DND-41 (cell line): ENCODE measurements at regions not wholly inside any gene's neighbourhood (a gene's known extent, or its start where the extent isn't known, plus 50 kb on each side); places are given as distances from the start of the nearest gene placed in this dataset.

ENCODE experiments used
- ATAC-seq: fragments of 200-7000 bp; cut with Tn5 transposase; 3 replicates; pipeline ENCODE4 v1.9.1; 2021; ENCODE audit warnings: low read depth; ENCODE audit not compliant: insufficient read depth
- DNase-seq: peaks from one replicate; pipeline ENCODE4 v3.0.0-alpha.2; 2020
- H2AFZ ChIP-seq: 2 replicates; pipeline ENCODE4 v1.6.0; 2012; ENCODE audit warnings: low read depth, low read length
- H3K27ac ChIP-seq: 2 replicates; pipeline ENCODE4 v1.5.1; 2012; ENCODE audit warnings: low read length, inconsistent platforms
- H3K27me3 ChIP-seq: fragments of 200-600 bp; sonication (generic); 2 replicates; pipeline ENCODE4 v1.6.0; 2012; ENCODE audit warnings: low read length, mild to moderate bottlenecking, inconsistent platforms; ENCODE audit not compliant: insufficient read depth, poor library complexity
- H3K36me3 ChIP-seq: 2 replicates; pipeline ENCODE4 v1.5.1; 2012; ENCODE audit warnings: low read length, inconsistent platforms; ENCODE audit not compliant: insufficient read depth
- H3K4me1 ChIP-seq: 2 replicates; pipeline ENCODE4 v1.5.1; 2012; ENCODE audit warnings: mild to moderate bottlenecking, low read length; ENCODE audit not compliant: insufficient read depth
- H3K4me2 ChIP-seq: 2 replicates; pipeline ENCODE4 v1.6.0; 2012; ENCODE audit warnings: mild to moderate bottlenecking, moderate library complexity, low read length, inconsistent platforms; ENCODE audit not compliant: insufficient read depth
- H3K4me3 ChIP-seq, 2 experiments: fragments of 200-600 bp in 1 of 2; shearing (Covaris generic) in 1 of 2; 2 replicates each; pipeline ENCODE4 v1.5.1; 2012 to 2016; ENCODE audit warnings: inconsistent platforms in 2 of 2, low read length in 2 of 2, mild to moderate bottlenecking in 2 of 2, low read depth in 1 of 2, moderate library complexity in 1 of 2
- H3K79me2 ChIP-seq: 2 replicates; pipeline ENCODE4 v1.6.0; 2012; ENCODE audit warnings: low read length, inconsistent platforms; ENCODE audit not compliant: insufficient read depth
- H3K9ac ChIP-seq: 2 replicates; pipeline ENCODE4 v1.6.0; 2012; ENCODE audit warnings: low read depth, mild to moderate bottlenecking, inconsistent platforms, low read length, moderate library complexity
- H3K9me3 ChIP-seq: 2 replicates; pipeline ENCODE4 v1.5.1; 2012; ENCODE audit warnings: low read length, moderate library complexity, mild to moderate bottlenecking, inconsistent platforms; ENCODE audit not compliant: insufficient read depth, severe bottlenecking
- H4K20me1 ChIP-seq: 2 replicates; pipeline ENCODE4 v1.6.0; 2012; ENCODE audit warnings: low read length; ENCODE audit not compliant: insufficient read depth
- EZH2 ChIP-seq: IDR thresholded peaks from 3 replicates; pipeline ENCODE4 v1.6.1; 2012; ENCODE audit warnings: borderline replicate concordance, low read depth, mild to moderate bottlenecking, moderate library complexity, low read length, inconsistent platforms; ENCODE audit not compliant: severe bottlenecking
- TF ChIP-seq, protein P1 (sequence below): IDR thresholded peaks from 2 replicates; pipeline ENCODE4 v1.5.1; 2012; ENCODE audit warnings: borderline replicate concordance, low read length, moderate library complexity, mild to moderate bottlenecking; ENCODE audit not compliant: poor library complexity, severe bottlenecking; ENCODE audit errors: extremely low read depth

DNA sequence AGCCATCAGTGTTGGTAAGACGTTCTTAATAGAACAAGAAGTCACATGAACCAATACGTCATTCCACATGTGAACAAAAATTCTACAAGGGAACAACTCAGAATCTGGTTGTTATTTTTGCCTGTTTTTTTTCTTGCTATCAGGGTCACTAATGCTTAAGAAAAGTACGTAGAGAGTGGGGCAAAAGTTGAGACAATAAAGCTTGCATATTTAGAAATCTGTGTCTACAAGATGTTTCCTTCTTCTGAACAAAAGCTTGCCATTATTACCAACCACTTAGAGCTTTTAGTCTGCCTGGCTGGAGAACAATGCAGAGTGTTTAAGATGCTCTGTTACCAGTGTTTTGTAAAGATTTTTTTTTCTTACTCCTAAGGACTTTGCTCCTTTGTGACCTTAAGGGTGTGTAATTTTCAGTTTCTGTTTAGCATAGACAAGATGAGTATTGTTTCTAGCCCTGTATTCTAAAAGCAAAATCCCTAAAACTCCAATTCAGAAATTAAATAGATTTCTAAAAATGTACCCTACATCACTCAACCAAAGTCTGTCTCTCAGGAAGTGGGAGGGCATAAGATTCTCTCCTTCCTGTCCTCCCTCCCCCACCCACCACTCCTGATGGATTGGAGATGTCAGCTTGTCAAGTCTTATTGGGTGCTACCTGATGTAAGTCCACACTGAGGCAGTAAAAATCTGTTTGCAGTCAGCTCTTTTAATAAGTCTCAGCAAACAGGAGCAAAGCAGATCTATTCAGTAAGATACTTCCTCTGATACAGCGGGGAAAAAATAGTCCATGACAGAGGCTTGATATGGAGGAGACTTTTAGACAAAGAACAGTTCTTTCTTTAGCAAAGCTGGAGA is 267.6 kb downstream of the GRIN2B start:
- no peak overlapping the region for H3K4me2 ChIP-seq
- no peaks in the 10 kb centered on the region for H4K20me1 ChIP-seq

DNA sequence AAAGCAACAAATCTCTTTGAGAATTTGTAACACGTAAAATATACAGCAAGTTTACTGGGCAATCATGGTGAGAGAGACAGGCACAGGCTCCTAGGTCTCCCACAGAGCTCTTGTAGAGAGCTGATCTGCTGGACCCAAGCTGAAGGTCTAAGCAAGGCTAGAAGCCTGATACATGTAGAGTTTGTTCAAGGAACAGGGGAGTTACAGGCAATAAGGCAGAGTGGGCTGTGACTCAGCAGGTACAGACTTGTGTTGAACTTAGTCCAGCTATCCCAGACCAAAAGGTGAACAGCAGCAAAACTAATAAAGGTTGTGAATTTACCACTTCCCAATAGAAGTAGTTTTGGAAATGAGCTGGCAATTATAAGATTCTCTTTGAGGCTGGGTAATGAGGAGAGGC is 273.6 kb downstream of the GRIN2B start:
- H3K27me3 ChIP-seq, result no peaks in the 10 kb centered on the region
- H3K9ac ChIP-seq, result no peak overlapping the region
- H4K20me1 ChIP-seq, result no peaks in the 10 kb centered on the region
- ATAC-seq (no peak), DNase-seq (no peak)
- H3K27ac ChIP-seq, result no peak overlapping the region
- H3K4me2 ChIP-seq, result no peak overlapping the region
- H3K9me3 ChIP-seq, result no peaks in the 10 kb centered on the region
- no peaks in the 10 kb centered on the region for H3K4me1 ChIP-seq
- TF ChIP-seq EZH2, result no peak
- TF ChIP-seq, protein P1, sequence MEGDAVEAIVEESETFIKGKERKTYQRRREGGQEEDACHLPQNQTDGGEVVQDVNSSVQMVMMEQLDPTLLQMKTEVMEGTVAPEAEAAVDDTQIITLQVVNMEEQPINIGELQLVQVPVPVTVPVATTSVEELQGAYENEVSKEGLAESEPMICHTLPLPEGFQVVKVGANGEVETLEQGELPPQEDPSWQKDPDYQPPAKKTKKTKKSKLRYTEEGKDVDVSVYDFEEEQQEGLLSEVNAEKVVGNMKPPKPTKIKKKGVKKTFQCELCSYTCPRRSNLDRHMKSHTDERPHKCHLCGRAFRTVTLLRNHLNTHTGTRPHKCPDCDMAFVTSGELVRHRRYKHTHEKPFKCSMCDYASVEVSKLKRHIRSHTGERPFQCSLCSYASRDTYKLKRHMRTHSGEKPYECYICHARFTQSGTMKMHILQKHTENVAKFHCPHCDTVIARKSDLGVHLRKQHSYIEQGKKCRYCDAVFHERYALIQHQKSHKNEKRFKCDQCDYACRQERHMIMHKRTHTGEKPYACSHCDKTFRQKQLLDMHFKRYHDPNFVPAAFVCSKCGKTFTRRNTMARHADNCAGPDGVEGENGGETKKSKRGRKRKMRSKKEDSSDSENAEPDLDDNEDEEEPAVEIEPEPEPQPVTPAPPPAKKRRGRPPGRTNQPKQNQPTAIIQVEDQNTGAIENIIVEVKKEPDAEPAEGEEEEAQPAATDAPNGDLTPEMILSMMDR, result no peak
- H3K79me2 ChIP-seq, result no peaks in the 10 kb centered on the region
- no peak overlapping the region for H3K4me3 ChIP-seq
- no peak overlapping the region for H2AFZ ChIP-seq
- no peaks in the 10 kb centered on the region for H3K36me3 ChIP-seq

More for the DNA sequence above, 267.6 kb downstream of the GRIN2B start:
- TF ChIP-seq, protein P1, result no peak
- no peak for TF ChIP-seq EZH2
- no peak overlapping the region for H3K9ac ChIP-seq
- H3K4me3 ChIP-seq, result no peak overlapping the region
- H3K27ac ChIP-seq, result no peak overlapping the region
- ATAC-seq (no peak), DNase-seq (no peak)
- no peaks in the 10 kb centered on the region for H3K9me3 ChIP-seq
- no peaks in the 10 kb centered on the region for H3K79me2 ChIP-seq
- no peaks in the 10 kb centered on the region for H3K4me1 ChIP-seq
- H3K27me3 ChIP-seq, result no peaks in the 10 kb centered on the region
- no peaks in the 10 kb centered on the region for H3K36me3 ChIP-seq
- no peak overlapping the region for H2AFZ ChIP-seq

DNA sequence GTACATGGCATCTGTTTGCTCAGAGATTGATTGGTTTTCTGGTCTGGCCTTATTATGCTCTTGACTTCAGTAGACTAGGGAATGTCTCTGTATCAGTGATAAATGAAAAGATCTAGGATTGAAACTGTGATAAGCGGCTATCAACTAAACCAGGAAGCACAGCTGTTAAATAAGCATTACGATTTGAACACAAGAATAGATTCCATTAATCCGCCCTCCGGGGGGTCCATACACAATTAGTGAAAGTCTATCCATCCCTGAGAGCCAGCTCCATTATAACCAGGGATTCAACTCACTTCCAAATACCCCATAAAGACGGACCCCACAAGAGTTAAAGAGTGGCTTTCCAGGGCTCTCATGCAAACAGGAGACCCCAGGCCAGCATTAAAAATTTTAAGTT is 279.0 kb downstream of the GRIN2B start:
- Histone ChIP-seq H3K4me3 (no peak overlapping the region), H3K79me2 (no peaks in the 10 kb centered on the region), H3K36me3 (no peaks in the 10 kb centered on the region), H3K4me2 (no peak overlapping the region), H2AFZ (no peak overlapping the region), H3K27ac (no peak overlapping the region), H3K9ac (no peak overlapping the region), H3K9me3 (no peaks in the 10 kb centered on the region), H3K27me3 (peaks cover under 1% of the 10 kb centered on the region), H3K4me1 (no peaks in the 10 kb centered on the region), H4K20me1 (no peaks in the 10 kb centered on the region)
- DNase-seq (no peak), ATAC-seq (no peak)
- no peak for TF ChIP-seq EZH2
- TF ChIP-seq, protein P1, result no peak
